SW 1271 (cell line): ENCODE measurements at regions not wholly inside any gene's neighbourhood (a gene's known extent, or its start where the extent isn't known, plus 50 kb on each side); places are given as distances from the start of the nearest gene placed in this dataset.

ENCODE experiments used
- DNase-seq, 2 experiments: peaks; one replicate each; lab custom pipeline; 2025; lab: John Stamatoyannopoulos, UW

GRCh38 chr13:48181482-48182145 lies 51.4 kb upstream of the ITM2B start:
- no peak for DNase-seq

- no peak for DNase-seq
Measured at GRCh38 chr13:48178126-48178525, 54.9 kb upstream of the ITM2B start.

- DNase-seq = no peak
Measured at GRCh38 chr13:48176781-48177180, 56.2 kb upstream of the ITM2B start.

- no peak for DNase-seq
Measured at GRCh38 chr13:48175185-48175584, 57.8 kb upstream of the ITM2B start.

- no peak for DNase-seq
Measured at GRCh38 chr13:48167866-48168265, 65.1 kb upstream of the ITM2B start.

GRCh38 chr13:48165727-48166126 lies 67.3 kb upstream of the ITM2B start:
- no peak for DNase-seq

- no peak for DNase-seq
Measured at GRCh38 chr13:48165063-48165462, 67.9 kb upstream of the ITM2B start.

GRCh38 chr13:48163061-48163460 lies 68.2 kb upstream of the MED4 start:
- no peak for DNase-seq

- DNase-seq = no peak
Measured at GRCh38 chr13:48162217-48162616, 67.3 kb upstream of the MED4 start.

- no peak for DNase-seq
Measured at GRCh38 chr13:48161530-48162179, 66.8 kb upstream of the MED4 start.

GRCh38 chr13:48160606-48161278 lies 65.8 kb upstream of the MED4 start:
- DNase-seq = no peak

- DNase-seq = no peak
Measured at GRCh38 chr13:48159826-48160225, 64.9 kb upstream of the MED4 start.

- DNase-seq = no peak
Measured at GRCh38 chr13:48159401-48159800, 64.5 kb upstream of the MED4 start.

- DNase-seq = no peak
Measured at GRCh38 chr13:48158915-48159314, 64.0 kb upstream of the MED4 start.

GRCh38 chr13:48158290-48158689 lies 63.4 kb upstream of the MED4 start:
- DNase-seq = no peak

- no peak for DNase-seq
Measured at GRCh38 chr13:48156466-48156865, 61.6 kb upstream of the MED4 start.

GRCh38 chr13:48155848-48156247 lies 60.9 kb upstream of the MED4 start:
- DNase-seq = peak; percentile 21 to 74

GRCh38 chr13:48154671-48155070 lies 59.8 kb upstream of the MED4 start:
- no peak for DNase-seq

- no peak for DNase-seq
Measured at GRCh38 chr13:48153186-48153585, 58.3 kb upstream of the MED4 start.

GRCh38 chr13:48151363-48152161 lies 56.7 kb upstream of the MED4 start:
- DNase-seq = no peak

- DNase-seq = no peak
Measured at GRCh38 chr13:48148454-48148853, 53.5 kb upstream of the MED4 start.

GRCh38 chr13:48146636-48147035 lies 51.7 kb upstream of the MED4 start:
- no peak for DNase-seq

- no peak for DNase-seq
Measured at GRCh38 chr13:48146122-48146521, 51.2 kb upstream of the MED4 start.
